ENCODE measurements at regions not wholly inside any gene's neighbourhood (a gene's known extent, or its start where the extent isn't known, plus 50 kb on each side); places are given as distances from the start of the nearest gene placed in this dataset.
A peak's percentile ranks its signal among the peaks of the same experiment; 100 is the strongest.

DNA sequence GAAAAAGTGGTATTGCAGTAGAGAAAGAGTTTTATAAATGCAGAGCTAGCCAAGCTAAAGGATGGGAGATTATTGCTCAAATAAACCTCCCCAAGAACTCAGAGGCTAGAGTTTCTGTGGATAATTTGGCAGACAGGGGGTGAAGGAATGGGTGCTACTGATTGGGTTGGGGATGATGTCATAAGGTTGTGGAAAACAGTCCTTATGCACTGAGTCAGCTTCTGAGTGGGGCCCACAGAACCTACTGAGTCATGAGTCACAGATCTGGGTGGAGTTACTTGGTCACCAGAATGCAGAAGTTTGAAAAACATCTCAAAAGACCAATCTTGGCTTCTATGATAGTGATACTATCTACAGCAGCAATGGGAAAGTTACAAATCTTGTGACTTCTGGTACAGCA lies 1146.7 kb downstream of the TYW1 start:
- Histone ChIP-seq H3K27ac (replicated peaks in 1 of 4) (no peak overlapping the region), H3K4me1 (no peaks in the 10 kb centered on the region), H3K27me3 (no peaks in the 10 kb centered on the region), H3K9me3 (peaks cover 0 to 25% (median 20%) of the 10 kb centered on the region in 4 donors), H3K4me3 (no peak overlapping the region), H3K36me3 (no peaks in the 10 kb centered on the region)
- no peak for TF ChIP-seq EP300 (IDR thresholded peaks at IDR 0.05)
- TF ChIP-seq, protein P1, sequence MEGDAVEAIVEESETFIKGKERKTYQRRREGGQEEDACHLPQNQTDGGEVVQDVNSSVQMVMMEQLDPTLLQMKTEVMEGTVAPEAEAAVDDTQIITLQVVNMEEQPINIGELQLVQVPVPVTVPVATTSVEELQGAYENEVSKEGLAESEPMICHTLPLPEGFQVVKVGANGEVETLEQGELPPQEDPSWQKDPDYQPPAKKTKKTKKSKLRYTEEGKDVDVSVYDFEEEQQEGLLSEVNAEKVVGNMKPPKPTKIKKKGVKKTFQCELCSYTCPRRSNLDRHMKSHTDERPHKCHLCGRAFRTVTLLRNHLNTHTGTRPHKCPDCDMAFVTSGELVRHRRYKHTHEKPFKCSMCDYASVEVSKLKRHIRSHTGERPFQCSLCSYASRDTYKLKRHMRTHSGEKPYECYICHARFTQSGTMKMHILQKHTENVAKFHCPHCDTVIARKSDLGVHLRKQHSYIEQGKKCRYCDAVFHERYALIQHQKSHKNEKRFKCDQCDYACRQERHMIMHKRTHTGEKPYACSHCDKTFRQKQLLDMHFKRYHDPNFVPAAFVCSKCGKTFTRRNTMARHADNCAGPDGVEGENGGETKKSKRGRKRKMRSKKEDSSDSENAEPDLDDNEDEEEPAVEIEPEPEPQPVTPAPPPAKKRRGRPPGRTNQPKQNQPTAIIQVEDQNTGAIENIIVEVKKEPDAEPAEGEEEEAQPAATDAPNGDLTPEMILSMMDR (IDR thresholded peaks at IDR 0.05): no peak
- TF ChIP-seq POLR2AphosphoS5 (IDR thresholded peaks at IDR 0.05): no peak
- no peak for TF ChIP-seq POLR2A (IDR thresholded peaks at IDR 0.05; ENCODE audit: low read depth)
- DNase-seq (ENCODE audit: extremely low spot score): no peak
- intact Hi-C loops (cut with DNase I): no loop called here

DNA sequence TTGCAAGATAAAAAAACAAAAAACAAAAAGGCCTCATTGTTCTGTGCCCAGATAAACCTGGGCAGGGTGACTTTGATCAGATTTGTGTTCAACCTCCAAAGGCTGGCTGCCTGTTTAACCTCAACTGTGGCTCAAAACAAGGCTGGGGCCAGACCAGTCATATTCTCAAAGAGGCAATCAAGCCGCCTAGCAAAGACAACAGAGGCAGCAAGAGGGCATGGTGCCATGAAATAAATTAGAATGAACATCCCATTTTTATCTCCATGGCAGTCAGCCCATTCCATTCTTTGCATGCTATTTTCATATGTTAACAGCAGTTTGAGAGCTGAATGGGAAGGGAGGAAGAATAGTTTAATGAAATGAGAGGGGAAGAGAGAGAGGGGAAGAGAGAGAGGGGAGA lies 1150.3 kb downstream of the TYW1 start:
- TF ChIP-seq EP300 (IDR thresholded peaks at IDR 0.05) (no peak), POLR2AphosphoS5 (IDR thresholded peaks at IDR 0.05) (no peak), POLR2A (IDR thresholded peaks at IDR 0.05; ENCODE audit: low read depth) (no peak)
- TF ChIP-seq, protein P1 (IDR thresholded peaks at IDR 0.05): no peak
- H3K4me1 ChIP-seq: no peaks in the 10 kb centered on the region
- H3K36me3 ChIP-seq: no peaks in the 10 kb centered on the region
- intact Hi-C loops (cut with DNase I): no loop called here
- H3K27me3 ChIP-seq: no peaks in the 10 kb centered on the region
- WGBS: 81% methylated on average over 1 of the region's 1 CpG
- no peak overlapping the region for H3K4me3 ChIP-seq
- no peak for DNase-seq (ENCODE audit: extremely low spot score)
- H3K9me3 ChIP-seq: peaks cover 0 to 25% (median 20%) of the 10 kb centered on the region in 4 donors
- no peak overlapping the region for H3K27ac ChIP-seq (replicated peaks in 1 of 4)

DNA sequence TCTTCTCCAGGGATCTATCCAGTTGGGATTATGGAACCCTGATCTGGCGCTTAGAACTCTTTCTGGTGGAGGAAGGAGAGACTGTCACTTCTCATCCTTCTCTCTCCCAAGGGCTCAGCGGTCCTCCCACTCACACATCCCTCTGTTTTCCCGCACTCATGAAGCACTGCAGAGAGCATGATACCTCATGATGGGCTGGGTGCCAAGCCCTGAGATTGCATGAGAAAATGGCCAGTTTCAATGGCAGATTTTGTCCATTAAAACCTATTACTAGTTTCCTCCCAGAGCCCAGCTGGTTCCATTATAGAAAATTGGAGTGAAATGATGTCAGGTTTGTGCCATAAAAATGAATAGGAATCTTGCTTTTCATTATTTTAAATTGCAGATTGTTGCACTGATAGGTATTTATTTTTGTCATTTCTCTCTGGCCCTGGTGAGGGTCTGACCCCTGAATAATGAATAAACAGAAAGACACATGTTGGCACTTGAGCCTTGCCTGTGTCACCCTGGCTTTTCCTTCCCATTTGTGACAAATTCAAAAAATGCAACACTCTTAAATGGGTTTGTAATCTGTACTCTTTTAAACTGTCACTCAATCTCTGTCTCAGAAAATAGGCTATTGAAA lies 1151.1 kb downstream of the TYW1 start:
- DNase-seq (ENCODE audit: extremely low spot score): peak; percentile 72
- Histone ChIP-seq H3K36me3 (no peaks in the 10 kb centered on the region), H3K4me3 (no peak overlapping the region), H3K4me1 (no peaks in the 10 kb centered on the region), H3K9me3 (peaks cover 0 to 22% (median 18%) of the 10 kb centered on the region in 4 donors), H3K27ac (replicated peaks in 1 of 4) (no peak overlapping the region), H3K27me3 (no peaks in the 10 kb centered on the region)
- TF ChIP-seq, protein P1 (IDR thresholded peaks at IDR 0.05): no peak
- no peak for TF ChIP-seq POLR2A (IDR thresholded peaks at IDR 0.05; ENCODE audit: low read depth)
- TF ChIP-seq EP300 (IDR thresholded peaks at IDR 0.05): no peak
- no peak for TF ChIP-seq POLR2AphosphoS5 (IDR thresholded peaks at IDR 0.05)
- intact Hi-C loops (cut with DNase I): no loop called here
- 68% methylated on average over 3 of the region's 3 CpGs for WGBS

DNA sequence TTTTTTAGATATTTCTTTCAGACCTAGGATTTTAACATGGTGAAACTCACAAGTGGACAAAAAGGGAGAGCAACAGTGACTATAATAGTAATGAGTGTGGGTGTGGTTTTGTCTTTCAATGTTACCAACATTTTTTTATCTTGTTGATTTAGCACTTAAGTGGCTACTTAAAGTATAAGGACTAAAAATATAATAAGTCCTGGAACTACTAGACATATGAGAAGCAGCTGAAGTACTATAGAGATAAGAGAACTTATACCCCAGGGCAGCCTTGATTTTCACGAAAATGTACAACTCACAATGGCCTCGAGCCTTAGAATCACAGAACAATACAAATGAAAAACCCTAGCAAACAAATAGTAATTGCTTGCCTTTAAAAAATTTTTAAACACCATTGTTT lies 1151.8 kb downstream of the TYW1 start:
- no peaks in the 10 kb centered on the region for H3K4me1 ChIP-seq
- no peak overlapping the region for H3K4me3 ChIP-seq
- H3K36me3 ChIP-seq: no peaks in the 10 kb centered on the region
- WGBS: 89% methylated on average over 2 of the region's 2 CpGs
- no peak overlapping the region for H3K27ac ChIP-seq (replicated peaks in 1 of 4)
- intact Hi-C loops (cut with DNase I): no loop called here
- H3K9me3 ChIP-seq: peaks cover 0 to 15% (median 11%) of the 10 kb centered on the region in 4 donors
- TF ChIP-seq EP300 (IDR thresholded peaks at IDR 0.05): no peak
- no peak for TF ChIP-seq POLR2AphosphoS5 (IDR thresholded peaks at IDR 0.05)
- TF ChIP-seq, protein P1 (IDR thresholded peaks at IDR 0.05): no peak
- no peak for TF ChIP-seq POLR2A (IDR thresholded peaks at IDR 0.05; ENCODE audit: low read depth)
- DNase-seq (ENCODE audit: extremely low spot score): peak; percentile 17
- no peaks in the 10 kb centered on the region for H3K27me3 ChIP-seq

DNA sequence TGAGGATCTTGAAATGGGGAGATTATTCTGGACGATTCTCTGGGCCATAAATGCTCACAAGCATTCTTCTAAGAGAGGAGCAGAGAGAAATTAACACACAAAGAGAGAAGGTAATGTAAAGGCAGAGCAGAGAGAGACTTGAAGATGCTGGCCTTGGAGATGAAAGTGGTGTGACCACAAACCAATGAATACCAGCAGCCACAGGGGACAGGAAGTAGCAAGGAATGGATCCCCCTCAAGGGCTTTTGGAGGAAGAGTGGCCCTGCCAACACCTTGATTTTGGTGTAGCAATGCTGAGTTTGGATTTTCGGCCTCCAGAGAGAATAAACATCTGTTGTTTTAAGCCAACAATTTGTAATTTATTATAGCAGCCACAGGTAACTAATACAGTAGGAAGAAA lies 1155.6 kb downstream of the TYW1 start:
- no peak for DNase-seq (ENCODE audit: extremely low spot score)
- Histone ChIP-seq H3K4me1 (no peaks in the 10 kb centered on the region), H3K9me3 (no peaks in the 10 kb centered on the region), H3K4me3 (no peak overlapping the region), H3K27me3 (no peaks in the 10 kb centered on the region), H3K36me3 (no peaks in the 10 kb centered on the region), H3K27ac (replicated peaks in 1 of 4) (no peak overlapping the region)
- TF ChIP-seq, protein P1 (IDR thresholded peaks at IDR 0.05): no peak
- TF ChIP-seq POLR2A (IDR thresholded peaks at IDR 0.05; ENCODE audit: low read depth) (no peak), POLR2AphosphoS5 (IDR thresholded peaks at IDR 0.05) (no peak), EP300 (IDR thresholded peaks at IDR 0.05) (no peak)
- 82% methylated on average over 2 of the region's 2 CpGs for WGBS
- intact Hi-C loops (cut with DNase I): no loop called here

Measured in esophagus muscularis mucosa (tissue), 4 donors.